Psoas muscle (tissue), 7 donors: ENCODE measurements at regions not wholly inside any gene's neighbourhood (a gene's known extent, or its start where the extent isn't known, plus 50 kb on each side); places are given as distances from the start of the nearest gene placed in this dataset.

Experiments used
- ATAC-seq, 4 donors: fragments of 200-7000 bp; cut with Tn5 transposase; one replicate each; pipeline ENCODE4 v1.9.1; 2020; ENCODE audit warnings: moderate library complexity in 3 of 4, mild to moderate bottlenecking in 2 of 4
- DNase-seq, 2 donors: peaks; one replicate each; pipeline ENCODE4 v3.0.0-alpha.2; 2020
- H3K27ac ChIP-seq: fragments of 200-600 bp; one replicate; pipeline ENCODE4 v1.8.0; 2022
- H3K27me3 ChIP-seq, 3 donors: fragments of 200-600 bp in 1 of 3; one replicate each; pipeline versions ENCODE4 v1.6.1 to v1.8.0; 2013 to 2022; ENCODE audit warnings: low read length in 2 of 3, mild to moderate bottlenecking in 2 of 3, moderate library complexity in 1 of 3; ENCODE audit not compliant: insufficient read depth in 3 of 3
- H3K36me3 ChIP-seq, 2 donors: fragments of 200-600 bp in 1 of 2; one replicate each; pipeline versions ENCODE4 v1.6.1 to v1.8.0; 2013 to 2022; ENCODE audit warnings: low read depth in 1 of 2, mild to moderate bottlenecking in 1 of 2, moderate library complexity in 1 of 2; ENCODE audit not compliant: insufficient read depth in 1 of 2
- H3K4me1 ChIP-seq: fragments of 200-600 bp; one replicate; pipeline ENCODE4 v1.8.0; 2022
- H3K4me3 ChIP-seq: fragments of 200-600 bp; one replicate; pipeline ENCODE4 v1.8.0; 2022; ENCODE audit warnings: mild to moderate bottlenecking
- H3K9me3 ChIP-seq: fragments of 200-600 bp; one replicate; pipeline ENCODE4 v1.8.0; 2022
- CTCF ChIP-seq: fragments of 200-600 bp; IDR thresholded peaks from one replicate; pipeline ENCODE4 v1.8.0; 2022; ENCODE audit warnings: antibody characterized with exemption
- WGBS, 3 donors: extraction: QIAGEN DNeasy Blood & Tissue Kit; methylation state at CpG; one replicate each; pipeline versions ENCODE4 v1.1.6 to v1.1.7; 2013; 5-methylcytosine and 5-hydroxymethylcytosine counted together
- intact Hi-C, 2 donors: fragments of 100-400 bp; cut with DNase I; formaldehyde crosslinking; loops; one replicate each; pipeline versions ENCODE4 v1.11.0 to v1.14.2; 2022
- donor health status: healthy with polysubstance abuse.
- donor health status: DM: no; HTN: no; CAD: no; lungs with moderate emphysema.
- donor health status: Bipolar disorder and iron deficiency.
- donor health status: healthy.
- donor health status: DM: yes; HTN: yes; CAD: no.
- donor health status: DM: no; HTN: no; CAD: no.
- donor health status: DM: yes; HTN: yes; CAD: no.

- intact Hi-C loops = no loop called here
- Histone ChIP-seq H3K27me3 (no peaks in the 10 kb centered on the region), H3K36me3 (peaks cover 0 to 9% of the 10 kb centered on the region in 2 donors), H3K4me1 (peaks cover 52% of the 10 kb centered on the region), H3K9me3 (no peaks in the 10 kb centered on the region), H3K27ac (no peak overlapping the region), H3K4me3 (no peak overlapping the region)
- DNase-seq (no peak), ATAC-seq (no peak)
- 69 to 86% (median 73%) methylated on average over 10 to 11 of the region's 11 CpGs for whole genome bisulfite sequencing, 3 donors
- no peak for TF ChIP-seq CTCF
Measured at GRCh38 chr17:77407321-77408277, 266.8 kb downstream of the SEC14L1 start.

- H3K4me3 ChIP-seq = no peak overlapping the region
- ATAC-seq (no peak), DNase-seq (no peak)
- H3K27ac ChIP-seq = peak overlapping the region; percentile 65
- WGBS, 3 donors = 50 to 62% (median 58%) methylated on average over 9 of the region's 9 CpGs
- TF ChIP-seq CTCF = no peak
- no peaks in the 10 kb centered on the region for H3K9me3 ChIP-seq
- intact Hi-C loops = no loop called here
- H3K4me1 ChIP-seq = peaks cover 51% of the 10 kb centered on the region
- H3K36me3 ChIP-seq = peaks cover 0 to 2% of the 10 kb centered on the region in 2 donors
- no peaks in the 10 kb centered on the region for H3K27me3 ChIP-seq
Measured at GRCh38 chr17:77408284-77408683, 267.5 kb downstream of the SEC14L1 start.

- no peak for TF ChIP-seq CTCF
- 33 to 50% (median 37%) methylated on average over 32 to 34 of the region's 34 CpGs for WGBS, 3 donors
- H3K4me1 ChIP-seq = peaks cover 47% of the 10 kb centered on the region
- H3K27ac ChIP-seq = peak overlapping the region; percentile 65
- ATAC-seq = peak; percentile 50 to 72 (median 60)
- no peaks in the 10 kb centered on the region for H3K36me3 ChIP-seq
- DNase-seq = peak; percentile 65 to 77
- no peaks in the 10 kb centered on the region for H3K27me3 ChIP-seq
- H3K4me3 ChIP-seq = peak overlapping the region; percentile 27
- intact Hi-C loops = no loop called here
- no peaks in the 10 kb centered on the region for H3K9me3 ChIP-seq
Measured at GRCh38 chr17:77409282-77410161, 268.8 kb downstream of the SEC14L1 start.

GRCh38 chr17:77410470-77410869 is 269.7 kb downstream of the SEC14L1 start:
- Histone ChIP-seq H3K27ac (peak overlapping the region; percentile 65), H3K4me3 (no peak overlapping the region), H3K9me3 (no peaks in the 10 kb centered on the region), H3K27me3 (no peaks in the 10 kb centered on the region), H3K4me1 (peaks cover 44% of the 10 kb centered on the region), H3K36me3 (no peaks in the 10 kb centered on the region)
- no peak for TF ChIP-seq CTCF
- DNase-seq (no peak), ATAC-seq (no peak)
- intact Hi-C loops = no loop called here
- 85 to 88% (median 87%) methylated on average over 13 of the region's 13 CpGs for WGBS, 3 donors
